ENCODE measurements at regions not wholly inside any gene's neighbourhood (a gene's known extent, or its start where the extent isn't known, plus 50 kb on each side); places are given as distances from the start of the nearest gene placed in this dataset.

GRCh38 chr5:22911019-22911418 is 57.9 kb upstream of the CDH12 start:
- H3K27me3 ChIP-seq (ENCODE audit: insufficient read depth, low read depth) = no peaks in the 10 kb centered on the region
- H3K79me2 ChIP-seq (ENCODE audit: low read depth) = no peaks in the 10 kb centered on the region
- no peaks in the 10 kb centered on the region for H3K4me1 ChIP-seq (replicated peaks; ENCODE audit: insufficient read depth)
- no peaks in the 10 kb centered on the region for H4K20me1 ChIP-seq (ENCODE audit: insufficient read depth)
- ChIA-PET CTCF (no interaction called here), POLR2A (ENCODE audit: unreplicated experiment) (no interaction called here)
- H3F3A ChIP-seq (ENCODE audit: insufficient read depth, low read depth) = no peaks in the 10 kb centered on the region
- no peaks in the 10 kb centered on the region for H3K9me3 ChIP-seq (ENCODE audit: insufficient read depth, low read depth)
- intact Hi-C loops (cut with micrococcal nuclease; ENCODE audit: unreplicated experiment) = no loop called here
- TF ChIP-seq EZH2 (IDR thresholded peaks at IDR 0.05; ENCODE audit: low read depth) = no peak
- TF ChIP-seq CTCF (conservative IDR thresholded peaks at IDR 0.05) = no peak
- no peaks in the 10 kb centered on the region for H3K9me2 ChIP-seq (ENCODE audit: insufficient read depth)
- no peaks in the 10 kb centered on the region for H3K36me3 ChIP-seq (ENCODE audit: low read depth)
- no peak for DNase-seq
- H3K4me3 ChIP-seq = no peak overlapping the region
- BruUV-seq (replicated peaks) = no TSS peak
- H3K27ac ChIP-seq = no peak overlapping the region
- no peak overlapping the region for H2AFZ ChIP-seq
- H3K4me2 ChIP-seq = no peak overlapping the region

GRCh38 chr5:22910523-22910922 is 57.4 kb upstream of the CDH12 start:
- Histone ChIP-seq H3K9me2 (ENCODE audit: insufficient read depth) (no peaks in the 10 kb centered on the region), H3F3A (ENCODE audit: insufficient read depth, low read depth) (no peaks in the 10 kb centered on the region), H3K9me3 (ENCODE audit: insufficient read depth, low read depth) (no peaks in the 10 kb centered on the region), H3K79me2 (ENCODE audit: low read depth) (no peaks in the 10 kb centered on the region), H3K4me2 (no peak overlapping the region), H3K27me3 (ENCODE audit: insufficient read depth, low read depth) (no peaks in the 10 kb centered on the region), H2AFZ (no peak overlapping the region), H3K27ac (no peak overlapping the region), H3K4me1 (replicated peaks; ENCODE audit: insufficient read depth) (no peaks in the 10 kb centered on the region), H3K4me3 (no peak overlapping the region), H3K36me3 (ENCODE audit: low read depth) (no peaks in the 10 kb centered on the region), H4K20me1 (ENCODE audit: insufficient read depth) (no peaks in the 10 kb centered on the region)
- no TSS peak for BruUV-seq (replicated peaks)
- intact Hi-C loops (cut with micrococcal nuclease; ENCODE audit: unreplicated experiment) = no loop called here
- TF ChIP-seq CTCF (conservative IDR thresholded peaks at IDR 0.05) (no peak), EZH2 (IDR thresholded peaks at IDR 0.05; ENCODE audit: low read depth) (no peak)
- DNase-seq = no peak
- ChIA-PET POLR2A (ENCODE audit: unreplicated experiment) (no interaction called here), CTCF (no interaction called here)

- intact Hi-C loops (cut with micrococcal nuclease; ENCODE audit: unreplicated experiment) = no loop called here
- no peak for DNase-seq
- no TSS peak for BruUV-seq (replicated peaks)
- H3K27me3 ChIP-seq (ENCODE audit: insufficient read depth, low read depth) = no peaks in the 10 kb centered on the region
- H3K9me3 ChIP-seq (ENCODE audit: insufficient read depth, low read depth) = no peaks in the 10 kb centered on the region
- ChIA-PET CTCF (no interaction called here), POLR2A (ENCODE audit: unreplicated experiment) (no interaction called here)
- H3K36me3 ChIP-seq (ENCODE audit: low read depth) = no peaks in the 10 kb centered on the region
- no peak for TF ChIP-seq CTCF (conservative IDR thresholded peaks at IDR 0.05)
- no peak for TF ChIP-seq EZH2 (IDR thresholded peaks at IDR 0.05; ENCODE audit: low read depth)
- H3K4me1 ChIP-seq (replicated peaks; ENCODE audit: insufficient read depth) = no peaks in the 10 kb centered on the region
- no peak overlapping the region for H3K27ac ChIP-seq
- H3K4me3 ChIP-seq = no peak overlapping the region
- no peaks in the 10 kb centered on the region; the same call in 1 of the 2 replicates for H3K9me2 ChIP-seq (ENCODE audit: insufficient read depth)
- no peaks in the 10 kb centered on the region for H3K79me2 ChIP-seq (ENCODE audit: low read depth)
- H2AFZ ChIP-seq = no peak overlapping the region
- H3K4me2 ChIP-seq = no peak overlapping the region
- H3F3A ChIP-seq (ENCODE audit: insufficient read depth, low read depth) = no peaks in the 10 kb centered on the region
- H4K20me1 ChIP-seq (ENCODE audit: insufficient read depth) = no peaks in the 10 kb centered on the region
Measured at GRCh38 chr5:22908586-22908985, 55.4 kb upstream of the CDH12 start.

All from PC-9 (cell line).